Tibial nerve (tissue), 4 donors: ENCODE measurements at regions not wholly inside any gene's neighbourhood (a gene's known extent, or its start where the extent isn't known, plus 50 kb on each side); places are given as distances from the start of the nearest gene placed in this dataset.

Experiments
- DNase-seq, 2 donors: peaks; one replicate each; pipeline ENCODE4 v3.0.0-alpha.2; 2019; ENCODE audit warnings: low spot score in 2 of 2
- H3K27ac ChIP-seq, 4 donors: fragments of 200-600 bp; sonication (generic) in 3 of 4; one replicate each; pipeline ENCODE4 v1.5.1; 2017 to 2019; ENCODE audit warnings: mild to moderate bottlenecking in 1 of 4
- H3K27me3 ChIP-seq, 2 donors: fragments of 200-600 bp; sonication (generic) in 1 of 2; one replicate each; pipeline versions ENCODE4 v1.5.1 to v1.6.0; 2017 to 2019
- H3K36me3 ChIP-seq, 3 donors: fragments of 200-600 bp; sonication (generic); one replicate each; pipeline ENCODE4 v1.5.1; 2018 to 2019
- H3K4me1 ChIP-seq, 4 donors: fragments of 200-600 bp; sonication (generic) in 3 of 4; one replicate each; pipeline ENCODE4 v1.5.1; 2017 to 2019
- H3K4me3 ChIP-seq, 4 donors: fragments of 200-600 bp; sonication (generic) in 3 of 4; one replicate each; pipeline ENCODE4 v1.5.1; 2017 to 2019; ENCODE audit warnings: mild to moderate bottlenecking in 1 of 4, moderate library complexity in 1 of 4
- H3K9me3 ChIP-seq, 4 donors: fragments of 200-600 bp; sonication (generic) in 3 of 4; one replicate each; pipeline ENCODE4 v1.5.1; 2017 to 2019
- EP300 ChIP-seq, 2 donors: sonication (generic); formaldehyde crosslinking; IDR thresholded peaks; one replicate each; pipeline ENCODE4 v1.6.1; 2017; ENCODE audit warnings: antibody characterized with exemption in 2 of 2, mild to moderate bottlenecking in 1 of 2
- POLR2A ChIP-seq, 2 donors: fragments of 450-650 bp; IDR thresholded peaks; one replicate each; pipeline ENCODE4 v1.6.1; 2017; ENCODE audit warnings: antibody characterized with exemption in 2 of 2, mild to moderate bottlenecking in 2 of 2, moderate library complexity in 2 of 2
- WGBS, 2 donors: methylation state at CpG; one replicate each; pipeline ENCODE4 v1.1.5; 2018; 5-methylcytosine and 5-hydroxymethylcytosine counted together
- TF ChIP-seq, protein P1 (sequence below), 5 experiments: fragments of 200-600 bp in 3 of 5; fragments of 450-650 bp in 2 of 5; sonication (generic) in 3 of 5; IDR thresholded peaks; one replicate each; pipeline ENCODE4 v1.5.1; 2016 to 2019; ENCODE audit warnings: antibody characterized with exemption in 5 of 5, mild to moderate bottlenecking in 3 of 5, moderate library complexity in 2 of 5

DNA sequence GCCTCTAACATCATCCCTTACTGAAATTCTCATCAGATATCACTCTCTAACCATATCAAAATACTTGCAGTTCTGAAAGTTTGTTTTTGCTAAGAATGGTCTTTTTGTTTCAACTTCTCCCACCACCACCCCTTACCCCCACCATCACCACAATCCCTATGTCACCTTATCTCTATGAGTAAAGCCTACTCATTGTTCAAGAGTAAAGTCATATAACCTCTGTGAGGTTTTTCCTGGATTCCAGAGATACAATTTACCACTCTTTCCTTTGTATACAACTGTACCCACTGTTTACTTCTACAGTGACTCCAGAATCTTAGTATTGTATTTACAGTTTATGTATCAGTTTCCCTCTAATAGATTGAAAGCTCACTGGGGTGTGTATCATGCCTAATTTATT, 158.0 kb upstream of the PCDH10 start:
- no peaks in the 10 kb centered on the region for H3K27me3 ChIP-seq
- no peaks in the 10 kb centered on the region for H3K9me3 ChIP-seq
- no peak for TF ChIP-seq EP300 (IDR thresholded peaks at IDR 0.05)
- H3K36me3 ChIP-seq = no peaks in the 10 kb centered on the region
- H3K4me3 ChIP-seq = no peak overlapping the region
- no peak overlapping the region for H3K27ac ChIP-seq
- no peaks in the 10 kb centered on the region for H3K4me1 ChIP-seq
- no peak for DNase-seq

DNA sequence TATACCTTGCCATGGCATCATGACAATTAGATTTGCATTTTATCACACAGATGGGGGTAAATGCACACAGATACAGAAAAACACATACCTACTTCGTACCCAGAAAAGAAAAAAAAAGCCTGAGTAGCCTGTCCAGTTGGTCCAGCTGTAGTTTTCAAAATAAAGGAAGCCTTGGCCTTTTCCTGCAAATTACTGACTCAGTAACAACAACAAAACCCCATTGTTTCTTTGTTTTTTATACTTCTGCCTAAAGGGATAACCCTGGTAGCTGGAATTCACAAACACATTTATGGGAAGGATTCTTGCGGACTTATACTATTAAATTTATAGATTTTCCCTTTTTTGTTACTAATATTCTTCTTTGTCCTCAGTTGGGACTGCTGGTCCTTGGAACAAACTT, 156.4 kb upstream of the PCDH10 start:
- Histone ChIP-seq H3K9me3 (no peaks in the 10 kb centered on the region), H3K4me3 (no peak overlapping the region), H3K27ac (no peak overlapping the region), H3K36me3 (no peaks in the 10 kb centered on the region), H3K27me3 (no peaks in the 10 kb centered on the region), H3K4me1 (no peaks in the 10 kb centered on the region)
- DNase-seq = no peak
- WGBS, 2 donors = 18 to 32% methylated on average over 2 of the region's 2 CpGs
- TF ChIP-seq EP300 (IDR thresholded peaks at IDR 0.05) (no peak), POLR2A (IDR thresholded peaks at IDR 0.05) (no peak)
- TF ChIP-seq, protein P1, sequence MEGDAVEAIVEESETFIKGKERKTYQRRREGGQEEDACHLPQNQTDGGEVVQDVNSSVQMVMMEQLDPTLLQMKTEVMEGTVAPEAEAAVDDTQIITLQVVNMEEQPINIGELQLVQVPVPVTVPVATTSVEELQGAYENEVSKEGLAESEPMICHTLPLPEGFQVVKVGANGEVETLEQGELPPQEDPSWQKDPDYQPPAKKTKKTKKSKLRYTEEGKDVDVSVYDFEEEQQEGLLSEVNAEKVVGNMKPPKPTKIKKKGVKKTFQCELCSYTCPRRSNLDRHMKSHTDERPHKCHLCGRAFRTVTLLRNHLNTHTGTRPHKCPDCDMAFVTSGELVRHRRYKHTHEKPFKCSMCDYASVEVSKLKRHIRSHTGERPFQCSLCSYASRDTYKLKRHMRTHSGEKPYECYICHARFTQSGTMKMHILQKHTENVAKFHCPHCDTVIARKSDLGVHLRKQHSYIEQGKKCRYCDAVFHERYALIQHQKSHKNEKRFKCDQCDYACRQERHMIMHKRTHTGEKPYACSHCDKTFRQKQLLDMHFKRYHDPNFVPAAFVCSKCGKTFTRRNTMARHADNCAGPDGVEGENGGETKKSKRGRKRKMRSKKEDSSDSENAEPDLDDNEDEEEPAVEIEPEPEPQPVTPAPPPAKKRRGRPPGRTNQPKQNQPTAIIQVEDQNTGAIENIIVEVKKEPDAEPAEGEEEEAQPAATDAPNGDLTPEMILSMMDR (IDR thresholded peaks at IDR 0.05) = no peak

DNA sequence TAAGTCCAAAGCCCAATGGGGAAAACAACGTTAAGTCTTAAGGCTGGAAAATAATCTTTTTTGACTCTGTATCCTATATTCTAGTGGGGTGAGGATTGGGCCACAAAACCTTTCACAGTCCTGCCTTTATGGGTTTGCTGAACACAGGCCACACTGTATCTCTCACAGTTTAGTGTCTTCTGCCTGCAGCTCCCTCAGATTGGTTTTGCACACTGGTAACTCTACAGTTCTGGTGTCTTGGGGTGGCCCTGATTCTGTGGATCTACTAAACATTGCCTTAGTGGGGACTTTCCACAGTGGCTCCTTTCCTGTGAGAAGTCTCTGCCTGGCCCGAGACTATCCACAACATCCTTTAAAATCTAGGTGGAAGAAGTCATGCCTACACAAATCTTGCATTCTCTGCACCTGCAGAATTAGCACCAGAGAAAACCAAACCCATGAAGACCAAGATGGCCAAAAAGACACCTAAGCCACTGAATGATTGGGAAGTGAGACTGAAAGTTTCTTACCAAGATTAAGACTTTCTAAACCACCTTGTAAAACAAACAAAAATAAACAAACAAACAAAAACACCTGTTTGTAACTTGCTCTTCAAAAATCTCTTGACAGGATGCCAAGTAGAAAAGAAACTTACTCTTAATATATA, 150.4 kb upstream of the PCDH10 start:
- TF ChIP-seq, protein P1 (IDR thresholded peaks at IDR 0.05) = no peak
- TF ChIP-seq POLR2A (IDR thresholded peaks at IDR 0.05) (no peak), EP300 (IDR thresholded peaks at IDR 0.05) (no peak)
- Histone ChIP-seq H3K36me3 (no peaks in the 10 kb centered on the region), H3K4me1 (no peaks in the 10 kb centered on the region), H3K4me3 (no peak overlapping the region), H3K27ac (no peak overlapping the region), H3K9me3 (peaks cover 0 to 6% (median 0%) of the 10 kb centered on the region in 4 donors), H3K27me3 (no peaks in the 10 kb centered on the region)
- 94 to 97% methylated on average over 2 of the region's 2 CpGs for WGBS, 2 donors
- no peak for DNase-seq

DNA sequence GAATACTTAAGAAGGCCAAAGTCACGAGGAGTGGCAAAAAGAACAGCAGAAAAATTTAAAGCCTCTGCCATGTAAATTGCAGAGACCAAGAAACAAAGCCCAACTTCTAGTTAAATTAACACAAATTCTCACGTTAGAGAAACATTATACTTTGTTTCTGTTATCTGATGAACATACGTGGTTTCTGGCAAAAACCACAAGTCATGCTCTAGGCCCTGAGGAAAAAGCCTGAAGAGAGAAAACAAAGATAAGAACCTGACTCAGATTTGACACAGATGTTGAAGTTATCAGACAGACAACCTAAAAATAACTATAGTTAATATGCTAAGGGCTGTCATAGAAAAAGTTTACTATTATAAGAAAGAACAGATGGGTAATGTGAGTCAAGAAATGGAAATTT, 149.1 kb upstream of the PCDH10 start:
- Histone ChIP-seq H3K36me3 (no peaks in the 10 kb centered on the region), H3K27me3 (no peaks in the 10 kb centered on the region), H3K9me3 (peaks cover 0 to 6% (median 0%) of the 10 kb centered on the region in 4 donors), H3K27ac (no peak overlapping the region), H3K4me1 (no peaks in the 10 kb centered on the region), H3K4me3 (no peak overlapping the region)
- WGBS, 2 donors = 56% methylated on average over 3 of the region's 3 CpGs
- no peak for TF ChIP-seq POLR2A (IDR thresholded peaks at IDR 0.05)
- TF ChIP-seq, protein P1 (IDR thresholded peaks at IDR 0.05) = no peak
- DNase-seq = no peak

DNA sequence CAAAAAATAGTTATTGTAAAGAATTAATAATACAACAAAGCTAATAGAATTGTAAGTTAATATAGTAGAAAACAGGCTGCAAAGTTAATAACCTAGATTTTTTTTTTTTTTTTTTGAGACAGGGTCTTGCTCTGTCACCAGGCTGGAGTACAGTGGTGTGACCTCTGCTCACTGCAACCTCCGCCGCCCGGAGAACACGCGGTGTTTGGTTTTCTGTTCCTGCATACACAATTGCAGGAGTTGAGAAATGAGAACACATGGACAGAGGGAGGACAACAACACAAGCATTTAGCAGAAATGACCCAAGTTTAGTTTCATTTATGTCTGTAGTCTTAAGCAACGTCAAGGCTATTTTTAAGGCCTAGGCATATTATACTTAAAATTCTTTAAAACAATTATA, 145.9 kb upstream of the PCDH10 start:
- Histone ChIP-seq H3K36me3 (no peaks in the 10 kb centered on the region), H3K9me3 (peaks cover 0 to 6% (median 0%) of the 10 kb centered on the region in 4 donors), H3K27me3 (no peaks in the 10 kb centered on the region), H3K27ac (no peak overlapping the region), H3K4me1 (no peaks in the 10 kb centered on the region), H3K4me3 (no peak overlapping the region)
- no peak for DNase-seq
- WGBS, 2 donors = 90 to 93% methylated on average over 6 of the region's 6 CpGs
- TF ChIP-seq POLR2A (IDR thresholded peaks at IDR 0.05) (no peak), EP300 (IDR thresholded peaks at IDR 0.05) (no peak)
- TF ChIP-seq, protein P1 (IDR thresholded peaks at IDR 0.05) = no peak
